ENCODE measurements at regions not wholly inside any gene's neighbourhood (a gene's known extent, or its start where the extent isn't known, plus 50 kb on each side); places are given as distances from the start of the nearest gene placed in this dataset.
"Not testable (repeated sequence)": the region's sequence is repeated elsewhere in the genome, so short reads cannot be mapped to it uniquely, and the experiment has no call there.

GRCh38 chr17:62322313-62322712, 58.0 kb upstream of the EFCAB3 start:
- no peak for DNase-seq (ENCODE audit: low spot score)

GRCh38 chr17:62321451-62321850, 58.9 kb upstream of the EFCAB3 start:
- DNase-seq (ENCODE audit: low spot score) = no peak

- no peak for DNase-seq (ENCODE audit: low spot score)
These were observed 60.5 kb upstream of the EFCAB3 start for GRCh38 chr17:62319846-62320245.

GRCh38 chr17:62309396-62309795, 71.0 kb upstream of the EFCAB3 start:
- no peak for DNase-seq (ENCODE audit: low spot score)

GRCh38 chr17:62307196-62307595, 73.2 kb upstream of the EFCAB3 start:
- no peak for DNase-seq (ENCODE audit: low spot score)

- no peak for DNase-seq (ENCODE audit: low spot score)
These were observed 76.9 kb upstream of the EFCAB3 start for GRCh38 chr17:62303476-62303875.

GRCh38 chr17:62300697-62301096, 79.7 kb upstream of the EFCAB3 start:
- no peak for DNase-seq (ENCODE audit: low spot score)

- DNase-seq (ENCODE audit: low spot score) = not testable (repeated sequence)
These were observed 105.1 kb upstream of the EFCAB3 start for GRCh38 chr17:62275290-62275689.

GRCh38 chr17:62268361-62268760, 112.0 kb upstream of the EFCAB3 start:
- not testable (repeated sequence) for DNase-seq (ENCODE audit: low spot score)

GRCh38 chr17:62264974-62265373, 115.4 kb upstream of the EFCAB3 start:
- DNase-seq (ENCODE audit: low spot score) = not testable (repeated sequence)

GRCh38 chr17:62255791-62256190, 124.6 kb upstream of the EFCAB3 start:
- not testable (repeated sequence) for DNase-seq (ENCODE audit: low spot score)

GRCh38 chr17:62242076-62242475, 138.3 kb upstream of the EFCAB3 start:
- not testable (repeated sequence) for DNase-seq (ENCODE audit: low spot score)

- DNase-seq (ENCODE audit: low spot score) = not testable (repeated sequence)
These were observed 140.8 kb upstream of the EFCAB3 start for GRCh38 chr17:62239569-62239968.

- not testable (repeated sequence) for DNase-seq (ENCODE audit: low spot score)
These were observed 141.6 kb upstream of the EFCAB3 start for GRCh38 chr17:62238551-62239338.

- peak; percentile 55 for DNase-seq (ENCODE audit: low spot score)
These were observed 146.4 kb upstream of the EFCAB3 start for GRCh38 chr17:62233822-62234481.

GRCh38 chr17:62231293-62231692, 149.1 kb upstream of the EFCAB3 start:
- DNase-seq (ENCODE audit: low spot score) = not testable (repeated sequence)

GRCh38 chr17:62226610-62227240, 153.6 kb upstream of the EFCAB3 start:
- not testable (repeated sequence) for DNase-seq (ENCODE audit: low spot score)

- not testable (repeated sequence) for DNase-seq (ENCODE audit: low spot score)
These were observed 156.8 kb upstream of the EFCAB3 start for GRCh38 chr17:62223585-62223984.

- DNase-seq (ENCODE audit: low spot score) = no peak
These were observed 154.3 kb upstream of the MED13 start for GRCh38 chr17:62219221-62219899.

GRCh38 chr17:62216847-62217246, 151.8 kb upstream of the MED13 start:
- no peak for DNase-seq (ENCODE audit: low spot score)

GRCh38 chr17:62215891-62216290, 150.8 kb upstream of the MED13 start:
- not testable (repeated sequence) for DNase-seq (ENCODE audit: low spot score)

- DNase-seq (ENCODE audit: low spot score) = no peak
These were observed 141.5 kb upstream of the MED13 start for GRCh38 chr17:62206550-62206949.

Data from hematopoietic multipotent progenitor cell treated with erythropoietin and hydrocortisone succinate and interleukin-3 and kit ligand, for 15 days (in vitro differentiated cells).